ENCODE measurements at regions not wholly inside any gene's neighbourhood (a gene's known extent, or its start where the extent isn't known, plus 50 kb on each side); places are given as distances from the start of the nearest gene placed in this dataset.
A peak's percentile ranks its signal among the peaks of the same experiment; 100 is the strongest.

- Histone ChIP-seq H3K4me3 (no peak overlapping the region), H3K36me3 (no peaks in the 10 kb centered on the region), H3K9me3 (peaks cover 0 to 48% (median 37%) of the 10 kb centered on the region in 12 donors), H3K4me1 (no peaks in the 10 kb centered on the region), H3K27ac (no peak overlapping the region), H3K27me3 (no peaks in the 10 kb centered on the region)
- DNase-seq (no peak), ATAC-seq (no peak)
- TF ChIP-seq CTCF (IDR thresholded peaks at IDR 0.05) (no peak), POLR2A (IDR thresholded peaks at IDR 0.05) (no peak)
- 87 to 90% (median 89%) methylated on average over 2 of the region's 2 CpGs for WGBS, 4 donors
- intact Hi-C loops (cut with DNase I) = no loop called here
Observed at GRCh38 chr2:212864186-212864585, 287.2 kb downstream of the IKZF2 start.

- Histone ChIP-seq H3K36me3 (no peaks in the 10 kb centered on the region), H3K9me3 (peaks cover 0 to 48% (median 37%) of the 10 kb centered on the region in 12 donors), H3K27ac (no peak overlapping the region), H3K27me3 (no peaks in the 10 kb centered on the region), H3K4me1 (no peaks in the 10 kb centered on the region), H3K4me3 (no peak overlapping the region)
- ATAC-seq (no peak), DNase-seq (no peak)
- TF ChIP-seq POLR2A (IDR thresholded peaks at IDR 0.05) (no peak), CTCF (IDR thresholded peaks at IDR 0.05) (peak in 8 of 12 donors; percentile 21 to 32 (median 25))
- 44 to 56% (median 49%) methylated on average over 5 of the region's 5 CpGs for WGBS, 4 donors
- intact Hi-C loops (cut with DNase I) = no loop called here
Observed at GRCh38 chr2:212863185-212863588, 288.2 kb downstream of the IKZF2 start.

GRCh38 chr2:212858496-212858895 is 292.9 kb downstream of the IKZF2 start:
- intact Hi-C loops (cut with DNase I) = no loop called here
- no peaks in the 10 kb centered on the region for H3K4me1 ChIP-seq
- TF ChIP-seq CTCF (IDR thresholded peaks at IDR 0.05) (no peak), POLR2A (IDR thresholded peaks at IDR 0.05) (no peak)
- no peak overlapping the region for H3K4me3 ChIP-seq
- H3K27ac ChIP-seq = no peak overlapping the region
- no peaks in the 10 kb centered on the region for H3K36me3 ChIP-seq
- ATAC-seq (no peak), DNase-seq (no peak)
- no peaks in the 10 kb centered on the region for H3K27me3 ChIP-seq
- 35 to 58% (median 46%) methylated on average over 1 of the region's 1 CpG for WGBS, 4 donors
- H3K9me3 ChIP-seq = peaks cover 0 to 29% (median 19%) of the 10 kb centered on the region in 12 donors

GRCh38 chr2:212854771-212855170 is 296.6 kb downstream of the IKZF2 start:
- intact Hi-C loops (cut with DNase I) = no loop called here
- no peak overlapping the region for H3K27ac ChIP-seq
- H3K36me3 ChIP-seq = no peaks in the 10 kb centered on the region
- no peak overlapping the region for H3K4me3 ChIP-seq
- no peak for TF ChIP-seq CTCF (IDR thresholded peaks at IDR 0.05)
- no peak for TF ChIP-seq POLR2A (IDR thresholded peaks at IDR 0.05)
- DNase-seq (no peak), ATAC-seq (no peak)
- H3K9me3 ChIP-seq = no peaks in the 10 kb centered on the region
- H3K4me1 ChIP-seq = no peaks in the 10 kb centered on the region
- no peaks in the 10 kb centered on the region for H3K27me3 ChIP-seq
- WGBS, 4 donors = 71 to 81% (median 76%) methylated on average over 4 of the region's 4 CpGs
